ENCODE measurements at regions not wholly inside any gene's neighbourhood (a gene's known extent, or its start where the extent isn't known, plus 50 kb on each side); places are given as distances from the start of the nearest gene placed in this dataset.

- Histone ChIP-seq H3K27ac (no peak overlapping the region), H3K4me3 (no peak overlapping the region)
- no peak for DNase-seq (ENCODE audit: low spot score)
- no peak for TF ChIP-seq CTCF (IDR thresholded peaks at IDR 0.05)
Measured at GRCh38 chr4:156158747-156159146, 205.1 kb upstream of the CTSO start.

GRCh38 chr4:156154978-156155377 lies 201.3 kb upstream of the CTSO start:
- H3K4me3 ChIP-seq, result no peak overlapping the region

GRCh38 chr4:156146571-156146970 lies 192.9 kb upstream of the CTSO start:
- H3K4me3 ChIP-seq, result no peak overlapping the region
- no peak for DNase-seq (ENCODE audit: low spot score)
- no peak overlapping the region for H3K27ac ChIP-seq
- no peak for TF ChIP-seq CTCF (IDR thresholded peaks at IDR 0.05)

More at GRCh38 chr4:156154978-156155377, 201.3 kb upstream of the CTSO start:
- H3K27ac ChIP-seq, result no peak overlapping the region
- TF ChIP-seq CTCF (IDR thresholded peaks at IDR 0.05), result no peak
- no peak for DNase-seq (ENCODE audit: low spot score)

- DNase-seq (ENCODE audit: low spot score), result no peak
- no peak overlapping the region for H3K4me3 ChIP-seq
- no peak overlapping the region for H3K27ac ChIP-seq
- TF ChIP-seq CTCF (IDR thresholded peaks at IDR 0.05), result no peak
Measured at GRCh38 chr4:156144961-156145360, 191.3 kb upstream of the CTSO start.

GRCh38 chr4:156138781-156139280 lies 185.2 kb upstream of the CTSO start:
- DNase-seq (ENCODE audit: low spot score), result no peak
- H3K27ac ChIP-seq, result no peak overlapping the region
- H3K4me3 ChIP-seq, result no peak overlapping the region
- TF ChIP-seq CTCF (IDR thresholded peaks at IDR 0.05), result no peak

- Histone ChIP-seq H3K27ac (no peak overlapping the region), H3K4me3 (no peak overlapping the region)
- TF ChIP-seq CTCF (IDR thresholded peaks at IDR 0.05), result no peak
- DNase-seq (ENCODE audit: low spot score), result no peak
Measured at GRCh38 chr4:156137679-156138473, 184.2 kb upstream of the CTSO start.

- Histone ChIP-seq H3K4me3 (no peak overlapping the region), H3K27ac (no peak overlapping the region)
- no peak for TF ChIP-seq CTCF (IDR thresholded peaks at IDR 0.05)
- DNase-seq (ENCODE audit: low spot score), result no peak
Measured at GRCh38 chr4:156132196-156132595, 178.5 kb upstream of the CTSO start.

Data from coronary artery (tissue), 2 donors.